K562 (cell line): ENCODE measurements at regions not wholly inside any gene's neighbourhood (a gene's known extent, or its start where the extent isn't known, plus 50 kb on each side); places are given as distances from the start of the nearest gene placed in this dataset.

Experiments used
- ATAC-seq: fragments of 200-7000 bp; cut with Tn5 transposase; 3 replicates; pipeline ENCODE4 v1.9.1; 2020; ENCODE audit warnings: moderate library complexity
- BruUV-seq: library from RNA; stranded (reverse); fragments of 400-500 nt; replicated peaks from 2 replicates; lab custom pipeline; 2021; lab: Mats Ljungman, UMichigan
- CTCF ChIA-PET: fragments of 300-600 bp; formaldehyde crosslinking; extraction: SDS; loops from one replicate; lab custom pipeline; 2021; ENCODE audit warnings: low intra/inter-chr PET ratio; lab: Yijun Ruan, JAX
- POLR2A ChIA-PET: fragments of 300-600, 350-650 bp; sonication (Branson Sonifier 250); formaldehyde crosslinking; extraction: SDS; loops from one replicate; lab custom pipeline; 2021; ENCODE audit warnings: antibody characterized with exemption, inconsistent platforms; lab: Yijun Ruan, JAX
- DNase-seq, 4 experiments: peaks; one replicate each; pipeline versions ENCODE4 v3.0.0 to v3.0.0-alpha.2; 2011 to 2018; ENCODE audit warnings: low spot score in 3 of 4, mixed read lengths in 3 of 4; ENCODE audit errors: extremely low read depth in 1 of 4
- FAIRE-seq: peaks from 2 replicates; lab custom pipeline; 2011; peaks lifted over from hg19 to GRCh38; lab: Jason Lieb, UNC
- H2AFZ ChIP-seq: 2 replicates; pipeline ENCODE4 v1.6.0; 2011; ENCODE audit warnings: low read depth, low read length, control low read depth, inconsistent platforms
- H3K27ac ChIP-seq: fragments of 200-600 bp; 3 replicates; pipeline ENCODE4 v1.8.0; 2011; ENCODE audit warnings: low read depth, mild to moderate bottlenecking, control low read depth, inconsistent platforms, low read length, moderate library complexity, mixed read lengths; ENCODE audit errors: extremely low read depth
- H3K27me3 ChIP-seq, 2 experiments: fragments of 300-600 bp in 1 of 2; 2 replicates in 1 of 2; 3 replicates in 1 of 2; pipeline versions ENCODE4 v1.6.0 to v1.8.0; 2011; ENCODE audit warnings: inconsistent platforms in 2 of 2, low read length in 2 of 2, mild to moderate bottlenecking in 1 of 2, mixed read lengths in 1 of 2, moderate library complexity in 1 of 2; ENCODE audit not compliant: control insufficient read depth in 2 of 2, insufficient read depth in 2 of 2
- H3K36me3 ChIP-seq: fragments of 300-600 bp; 3 replicates; pipeline ENCODE4 v1.8.0; 2011; ENCODE audit warnings: mild to moderate bottlenecking, low read length, inconsistent platforms; ENCODE audit not compliant: control insufficient read depth, insufficient read depth
- H3K4me1 ChIP-seq, 2 experiments: fragments of 200-600 bp in 1 of 2; replicated peaks in 1 of 2; 2 replicates in 1 of 2; 3 replicates in 1 of 2; pipeline versions ENCODE4 v1.5.1 to v1.8.0; 2011; ENCODE audit warnings: inconsistent platforms in 2 of 2, low read length in 2 of 2, mild to moderate bottlenecking in 1 of 2, mixed read lengths in 1 of 2, moderate library complexity in 1 of 2; ENCODE audit not compliant: control insufficient read depth in 2 of 2, insufficient read depth in 2 of 2
- H3K4me2 ChIP-seq: 2 replicates; pipeline ENCODE4 v1.6.1; 2011; ENCODE audit warnings: low read length, control low read depth, inconsistent platforms, mixed read lengths; ENCODE audit not compliant: insufficient read depth
- H3K4me3 ChIP-seq: fragments of 200-600 bp; sonication (generic), shearing (Covaris generic); 2 replicates; pipeline ENCODE4 v1.5.1; 2016; ENCODE audit warnings: control low read depth, inconsistent platforms
- H3K79me2 ChIP-seq: fragments of 200-600 bp; 3 replicates; pipeline ENCODE4 v1.8.0; 2011; ENCODE audit warnings: low read length, inconsistent platforms; ENCODE audit not compliant: control insufficient read depth, insufficient read depth
- H3K9ac ChIP-seq, 2 experiments: 2 replicates each; pipeline versions ENCODE4 v1.6.0 to v1.6.1; 2011; ENCODE audit warnings: low read depth in 2 of 2, low read length in 2 of 2, control low read depth in 1 of 2, inconsistent platforms in 1 of 2, mild to moderate bottlenecking in 1 of 2, mixed read lengths in 1 of 2; ENCODE audit not compliant: insufficient read depth in 1 of 2
- H3K9me1 ChIP-seq: one replicate; pipeline ENCODE4 v1.6.0; 2011; ENCODE audit warnings: inconsistent platforms, mild to moderate bottlenecking, low read length, moderate library complexity; ENCODE audit not compliant: control insufficient read depth, insufficient read depth
- H3K9me3 ChIP-seq: replicated peaks from 2 replicates; pipeline ENCODE4 v1.5.1; 2011; ENCODE audit warnings: low read depth, low read length, inconsistent platforms; ENCODE audit not compliant: control insufficient read depth, insufficient read depth
- H4K20me1 ChIP-seq: replicated peaks from 2 replicates; pipeline ENCODE4 v1.6.1; 2011; ENCODE audit warnings: low read length, inconsistent platforms, mixed read lengths; ENCODE audit not compliant: control insufficient read depth, insufficient read depth
- ATF7 ChIP-seq: fragments of 450-650 bp; IDR thresholded peaks from 2 replicates; pipeline ENCODE4 v1.7.1; 2014; ENCODE audit warnings: mild to moderate bottlenecking, moderate library complexity
- CEBPB ChIP-seq: fragments of 450-650 bp; IDR thresholded peaks from 2 replicates; pipeline ENCODE4 v1.6.1; 2016; ENCODE audit warnings: missing genetic modification characterization, missing compliant biosample characterization
- CEBPG ChIP-seq, 3 experiments: fragments of 200-800 bp in 1 of 3; sonication (Bioruptor generic) in 1 of 3; sonication (generic) in 1 of 3; formaldehyde crosslinking in 1 of 3; IDR thresholded peaks in 2 of 3; conservative IDR thresholded peaks in 1 of 3; 2 replicates each; pipeline versions ENCODE4 v1.6.1 to v1.8.0; 2016 to 2022; ENCODE audit warnings: missing compliant biosample characterization in 2 of 3, missing genetic modification characterization in 2 of 3, mild to moderate bottlenecking in 1 of 3, missing genetic modification reagents in 1 of 3
- CHAMP1 ChIP-seq: fragments of 450-650 bp; IDR thresholded peaks from 2 replicates; pipeline ENCODE4 v1.6.1; 2016; ENCODE audit warnings: mild to moderate bottlenecking
- ELF1 ChIP-seq: fragments of 200-800 bp; sonication (Bioruptor generic); IDR thresholded peaks from 2 replicates; pipeline ENCODE4 v1.6.1; 2016; ENCODE audit warnings: missing genetic modification characterization, missing compliant biosample characterization
- ESRRB ChIP-seq: fragments of 250-450 bp; sonication (Bioruptor Pico); IDR thresholded peaks from 2 replicates; pipeline ENCODE4 v1.5.0; 2020; ENCODE audit warnings: mild to moderate bottlenecking, moderate library complexity, borderline replicate concordance
- FOXM1 ChIP-seq, 2 experiments: fragments of 450-650 bp in 1 of 2; sonication (generic) in 1 of 2; formaldehyde crosslinking in 1 of 2; IDR thresholded peaks; 2 replicates each; pipeline versions ENCODE4 v1.6.1 to v1.9.0; 2017 to 2022; ENCODE audit warnings: low read depth in 2 of 2, mild to moderate bottlenecking in 2 of 2, missing genetic modification reagents in 1 of 2, moderate library complexity in 1 of 2
- GABPA ChIP-seq: fragments of 200-800 bp; sonication (Bioruptor generic); conservative IDR thresholded peaks from 2 replicates; pipeline ENCODE4 v1.6.1; 2016; ENCODE audit warnings: low read depth, missing genetic modification characterization, missing compliant biosample characterization
- IFI16 ChIP-seq: fragments of 250-450 bp; sonication (Bioruptor Pico); IDR thresholded peaks from 2 replicates; pipeline ENCODE4 v2.1.2; 2022; ENCODE audit warnings: mild to moderate bottlenecking, inconsistent platforms
- KLF16 ChIP-seq: IDR thresholded peaks from 2 replicates; pipeline ENCODE4 v1.6.1; 2016; ENCODE audit warnings: antibody characterized with exemption
- SETDB1 ChIP-seq: IDR thresholded peaks from one replicate; pipeline ENCODE4 v1.6.1; 2012; ENCODE audit warnings: low read length, control low read depth, inconsistent platforms
- TFAP4 ChIP-seq: sonication (generic); formaldehyde crosslinking; IDR thresholded peaks from 2 replicates; pipeline ENCODE4 v1.8.0; 2022; ENCODE audit warnings: missing genetic modification reagents, mild to moderate bottlenecking, moderate library complexity, borderline replicate concordance
- TFE3 ChIP-seq: fragments of 450-650 bp; formaldehyde crosslinking; IDR thresholded peaks from 2 replicates; pipeline ENCODE4 v1.4.0; 2020; ENCODE audit warnings: mild to moderate bottlenecking, mixed read lengths
- ZBTB2 ChIP-seq: fragments of 450-650 bp; IDR thresholded peaks from 2 replicates; pipeline ENCODE4 v1.6.1; 2016; ENCODE audit warnings: antibody characterized with exemption
- ZNF785 ChIP-seq: fragments of 250-450 bp; sonication (Bioruptor Pico); IDR thresholded peaks from 2 replicates; pipeline ENCODE4 v1.4.0; 2020; ENCODE audit warnings: mild to moderate bottlenecking
- ZZZ3 ChIP-seq: fragments of 450-650 bp; IDR thresholded peaks from 2 replicates; pipeline ENCODE4 v1.6.1; 2016; ENCODE audit warnings: antibody characterized with exemption, mild to moderate bottlenecking, moderate library complexity
- WGBS: fragments of 100-300 bp; shearing (Covaris generic); methylation state at CpG from one replicate; pipeline ENCODE4 v1.1.6; 2016; ENCODE audit warnings: low coverage, mixed read lengths; ENCODE audit not compliant: insufficient coverage; ENCODE audit errors: missing lambda C conversion rate; 5-methylcytosine and 5-hydroxymethylcytosine counted together
- in situ Hi-C: fragments of 300-500 bp; cut with MboI; formaldehyde crosslinking; loops from 4 replicates; pipeline ENCODE4 v1.15.0; 2018; ENCODE audit warnings: inconsistent platforms, mixed read lengths
- intact Hi-C: fragments of 100-400 bp; cut with micrococcal nuclease; formaldehyde crosslinking; loops from 2 replicates; pipeline ENCODE4 v1.14.2; 2022

- Histone ChIP-seq H3K27me3 (no peaks in the 10 kb centered on the region; a peak in 1 of 5 replicates), H3K9ac (no peak overlapping the region), H4K20me1 (no peaks in the 10 kb centered on the region), H3K4me3 (no peak overlapping the region), H3K79me2 (no peaks in the 10 kb centered on the region), H3K36me3 (no peaks in the 10 kb centered on the region), H3K4me2 (no peak overlapping the region), H3K9me3 (no peaks in the 10 kb centered on the region), H3K9me1 (no peaks in the 10 kb centered on the region), H2AFZ (no peak overlapping the region), H3K4me1 (no peaks in the 10 kb centered on the region), H3K27ac (no peak overlapping the region)
- DNase-seq (no peak), FAIRE-seq (no peak), ATAC-seq (no peak)
- CTCF ChIA-PET: no interaction called here
- intact Hi-C loops (no loop called here), in situ Hi-C loops (loop anchor here (10.0 kb wide), 1 partner anchor 369 kb away; no protein-coding TSS in a partner anchor)
- no TSS peak for BruUV-seq
- WGBS: 41% methylated on average over 2 of the region's 2 CpGs
- TF ChIP-seq ATF7 (no peak), ESRRB (CRISPR knock-in tag) (no peak), ZZZ3 (no peak), TFAP4 (no peak), ZBTB2 (no peak), KLF16 (no peak), CEBPB (peak; percentile 79), FOXM1 (IDR thresholded peaks at IDR 0.05; ENCODE audit: low read depth) (no peak), FOXM1 (CRISPR knock-in tag; IDR thresholded peaks at IDR 0.05; ENCODE audit: low read depth) (no peak), ZNF785 (CRISPR knock-in tag) (no peak), GABPA (tag) (no peak), CHAMP1 (no peak), TFE3 (CRISPR knock-in tag) (no peak), SETDB1 (no peak), ELF1 (tag) (no peak), IFI16 (CRISPR knock-in tag) (no peak), CEBPG (CRISPR knock-in tag; IDR thresholded peaks at IDR 0.05) (no peak), CEBPG (tag; conservative IDR thresholded peaks at IDR 0.05 in 1 of 2, IDR thresholded peaks at IDR 0.05 in 1 of 2) (peak; percentile 23 to 86; a peak in 3 of 4 replicates)
- POLR2A ChIA-PET: no interaction called here
Observed at GRCh38 chrX:130545796-130546195, 144.0 kb downstream of the RBMX2 start.
